H9 (cell line): ENCODE measurements at regions not wholly inside any gene's neighbourhood (a gene's known extent, or its start where the extent isn't known, plus 50 kb on each side); places are given as distances from the start of the nearest gene placed in this dataset.

Experiments used
- DNase-seq: peaks from one replicate; pipeline ENCODE4 v3.0.0-alpha.2; 2017
- H2AFZ ChIP-seq: one replicate; pipeline ENCODE4 v1.6.1; 2013; ENCODE audit warnings: mild to moderate bottlenecking, low read length, control low read depth, moderate library complexity
- H2AK5ac ChIP-seq: 2 replicates; pipeline ENCODE4 v1.6.1; 2013; ENCODE audit warnings: low read length, control low read depth, mixed read lengths; ENCODE audit not compliant: insufficient read length
- H2BK120ac ChIP-seq: one replicate; pipeline ENCODE4 v1.6.1; 2013; ENCODE audit warnings: low read depth, mild to moderate bottlenecking, low read length, control low read depth, inconsistent platforms; ENCODE audit not compliant: poor library complexity, severe bottlenecking
- H2BK12ac ChIP-seq: 2 replicates; pipeline ENCODE4 v1.6.1; 2013; ENCODE audit warnings: low read length, control low read depth, mixed read lengths, low read depth; ENCODE audit not compliant: insufficient read length
- H2BK15ac ChIP-seq: 2 replicates; pipeline ENCODE4 v1.6.1; 2013; ENCODE audit warnings: low read depth, low read length, control low read depth
- H2BK20ac ChIP-seq: one replicate; pipeline ENCODE4 v1.6.1; 2013; ENCODE audit warnings: low read depth, mild to moderate bottlenecking, low read length, control low read depth, inconsistent platforms; ENCODE audit not compliant: poor library complexity, severe bottlenecking
- H2BK5ac ChIP-seq: 2 replicates; pipeline ENCODE4 v1.6.1; 2013; ENCODE audit warnings: low read length, control low read depth, mixed read lengths; ENCODE audit not compliant: insufficient read length
- H3K14ac ChIP-seq: 2 replicates; pipeline ENCODE4 v1.6.1; 2013; ENCODE audit warnings: low read length, control low read depth; ENCODE audit not compliant: insufficient read depth
- H3K18ac ChIP-seq: 2 replicates; pipeline ENCODE4 v1.6.1; 2013; ENCODE audit warnings: low read depth, mild to moderate bottlenecking, mixed read lengths, low read length, control low read depth; ENCODE audit not compliant: insufficient read length
- H3K23ac ChIP-seq: 2 replicates; pipeline ENCODE4 v1.6.1; 2013; ENCODE audit warnings: low read length, control low read depth, mixed read lengths, low read depth; ENCODE audit not compliant: insufficient read length
- H3K23me2 ChIP-seq: 2 replicates; pipeline ENCODE4 v1.6.1; 2013; ENCODE audit warnings: low read depth, mild to moderate bottlenecking, mixed read lengths, low read length, control low read depth; ENCODE audit not compliant: insufficient read length, poor library complexity, severe bottlenecking
- H3K27ac ChIP-seq: 2 replicates; pipeline ENCODE4 v1.5.1; 2013; ENCODE audit warnings: low read length, control low read depth, mixed read lengths, low read depth; ENCODE audit not compliant: insufficient read length
- H3K27me3 ChIP-seq: 2 replicates; pipeline ENCODE4 v1.6.1; 2013; ENCODE audit warnings: low read length, control low read depth, inconsistent platforms; ENCODE audit not compliant: insufficient read depth
- H3K4ac ChIP-seq: 2 replicates; pipeline ENCODE4 v1.6.1; 2013; ENCODE audit warnings: low read depth, mild to moderate bottlenecking, control low read depth, inconsistent platforms, low read length, moderate library complexity
- H3K4me1 ChIP-seq: 2 replicates; pipeline ENCODE4 v1.6.1; 2013; ENCODE audit warnings: low read length, control low read depth, inconsistent platforms; ENCODE audit not compliant: insufficient read depth
- H3K4me2 ChIP-seq: 2 replicates; pipeline ENCODE4 v1.6.1; 2013; ENCODE audit warnings: low read length, control low read depth, mixed read lengths; ENCODE audit not compliant: insufficient read length, insufficient read depth
- H3K56ac ChIP-seq: 2 replicates; pipeline ENCODE4 v1.6.1; 2013; ENCODE audit warnings: low read depth, mild to moderate bottlenecking, mixed read lengths, low read length, control low read depth; ENCODE audit not compliant: insufficient read length
- H3K79me1 ChIP-seq: 2 replicates; pipeline ENCODE4 v1.6.1; 2013; ENCODE audit warnings: low read depth, mild to moderate bottlenecking, moderate library complexity, low read length, control low read depth, inconsistent platforms; ENCODE audit not compliant: insufficient read depth, poor library complexity, severe bottlenecking
- H3K79me2 ChIP-seq: 2 replicates; pipeline ENCODE4 v1.6.1; 2013; ENCODE audit warnings: low read length, control low read depth, inconsistent platforms; ENCODE audit not compliant: insufficient read depth
- H3K9ac ChIP-seq: 2 replicates; pipeline ENCODE4 v1.6.1; 2013; ENCODE audit warnings: low read length, control low read depth, mixed read lengths; ENCODE audit not compliant: insufficient read length; ENCODE audit errors: extremely low read depth
- H3K9me3 ChIP-seq: one replicate; pipeline ENCODE4 v1.6.1; 2013; ENCODE audit warnings: low read depth, low read length, inconsistent platforms; ENCODE audit not compliant: control insufficient read depth
- H3T11ph ChIP-seq: one replicate; pipeline ENCODE4 v1.6.1; 2013; ENCODE audit warnings: mild to moderate bottlenecking, low read length, control low read depth, inconsistent platforms
- H4K20me1 ChIP-seq: one replicate; pipeline ENCODE4 v1.6.1; 2013; ENCODE audit not compliant: control insufficient read depth, insufficient read length, insufficient read depth
- H4K5ac ChIP-seq: 2 replicates; pipeline ENCODE4 v1.6.1; 2013; ENCODE audit warnings: low read depth, mild to moderate bottlenecking, mixed read lengths, low read length, control low read depth; ENCODE audit not compliant: insufficient read length
- H4K8ac ChIP-seq: replicated peaks from 2 replicates; pipeline ENCODE4 v1.6.1; 2013; ENCODE audit warnings: low read length, control low read depth, mixed read lengths, low read depth; ENCODE audit not compliant: insufficient read length
- H4K91ac ChIP-seq: 2 replicates; pipeline ENCODE4 v1.6.1; 2013; ENCODE audit warnings: low read depth, mild to moderate bottlenecking, moderate library complexity, mixed read lengths, low read length, control low read depth; ENCODE audit not compliant: insufficient read length
- H3K27ac Mint-ChIP-seq, 3 experiments: 2 replicates in 2 of 3; 3 replicates in 1 of 3; pipeline ENCODE4 v1.8.0; 2020 to 2021; ENCODE audit warnings: mixed read lengths in 3 of 3, mild to moderate bottlenecking in 1 of 3, moderate library complexity in 1 of 3
- H3K27me3 Mint-ChIP-seq: 2 replicates; pipeline ENCODE4 v1.8.0; 2021; ENCODE audit warnings: low read depth, mild to moderate bottlenecking, moderate library complexity, mixed read lengths
- H3K36me3 Mint-ChIP-seq, 3 experiments: 2 replicates in 2 of 3; 3 replicates in 1 of 3; pipeline ENCODE4 v1.8.0; 2020 to 2021; ENCODE audit warnings: low read depth in 3 of 3, mixed read lengths in 3 of 3; ENCODE audit not compliant: insufficient read depth in 1 of 3
- H3K4me1 Mint-ChIP-seq, 2 experiments: 2 replicates each; pipeline ENCODE4 v1.8.0; 2020; ENCODE audit warnings: mixed read lengths in 2 of 2
- H3K4me3 Mint-ChIP-seq, 2 experiments: 2 replicates in 1 of 2; 3 replicates in 1 of 2; pipeline ENCODE4 v1.8.0; 2020 to 2021; ENCODE audit warnings: mild to moderate bottlenecking in 2 of 2, mixed read lengths in 2 of 2, moderate library complexity in 1 of 2
- H3K9me3 Mint-ChIP-seq, 2 experiments: 2 replicates in 1 of 2; 3 replicates in 1 of 2; pipeline ENCODE4 v1.8.0; 2020; ENCODE audit warnings: mild to moderate bottlenecking in 2 of 2, mixed read lengths in 2 of 2, moderate library complexity in 1 of 2
- CTCF ChIP-seq: fragments of 200-600 bp; sonication (generic); conservative IDR thresholded peaks from 3 replicates; pipeline ENCODE4 v1.8.0; 2021; ENCODE audit warnings: antibody characterized with exemption, mild to moderate bottlenecking
- WGBS: extraction: QIAGEN DNeasy Blood & Tissue Kit; methylation state at CpG from one replicate; pipeline ENCODE4 v1.1.7; 2013; ENCODE audit warnings: missing lambda C conversion rate, low lambda C conversion rate, mixed read lengths; ENCODE audit not compliant: insufficient read length; ENCODE audit errors: extremely low coverage; 5-methylcytosine and 5-hydroxymethylcytosine counted together

- no peaks in the 10 kb centered on the region for H3K27me3 Mint-ChIP-seq
- no peak overlapping the region for H3K14ac ChIP-seq
- no peaks in the 10 kb centered on the region for H3K4me1 Mint-ChIP-seq
- H3K27ac Mint-ChIP-seq: no peak overlapping the region
- H3T11ph ChIP-seq: no peak overlapping the region
- H3K27me3 ChIP-seq: no peaks in the 10 kb centered on the region
- no peak for TF ChIP-seq CTCF
- no peak overlapping the region for H3K4me2 ChIP-seq
- H3K27ac ChIP-seq: no peak overlapping the region
- H2BK20ac ChIP-seq: no peak overlapping the region
- no peaks in the 10 kb centered on the region; a peak in 1 of 7 replicates for H3K36me3 Mint-ChIP-seq
- no peak overlapping the region for H2AK5ac ChIP-seq
- no peaks in the 10 kb centered on the region for H3K9me3 ChIP-seq
- no CpG with 5 or more reads among the region's 1 CpG for WGBS
- H3K4me3 Mint-ChIP-seq: no peak overlapping the region
- H3K23me2 ChIP-seq: no peaks in the 10 kb centered on the region
- H3K4me1 ChIP-seq: no peaks in the 10 kb centered on the region
- H2BK15ac ChIP-seq: no peak overlapping the region
- no peak overlapping the region for H3K56ac ChIP-seq
- H2BK120ac ChIP-seq: no peak overlapping the region
- no peak overlapping the region for H2AFZ ChIP-seq
- H3K4ac ChIP-seq: no peak overlapping the region
- no peak overlapping the region for H4K91ac ChIP-seq
- H3K9me3 Mint-ChIP-seq: no peaks in the 10 kb centered on the region
- H4K20me1 ChIP-seq: no peaks in the 10 kb centered on the region
- no peak overlapping the region for H4K8ac ChIP-seq
- no peak for DNase-seq
- H3K9ac ChIP-seq: no peak overlapping the region
- H3K79me1 ChIP-seq: no peaks in the 10 kb centered on the region
- no peak overlapping the region for H2BK12ac ChIP-seq
- no peak overlapping the region for H2BK5ac ChIP-seq
- H4K5ac ChIP-seq: no peak overlapping the region
- no peak overlapping the region for H3K23ac ChIP-seq
- no peak overlapping the region for H3K18ac ChIP-seq
- H3K79me2 ChIP-seq: no peaks in the 10 kb centered on the region
These were observed 136.7 kb upstream of the C1QTNF7 start for GRCh38 chr4:15291122-15291521.
